ENCODE measurements at regions not wholly inside any gene's neighbourhood (a gene's known extent, or its start where the extent isn't known, plus 50 kb on each side); places are given as distances from the start of the nearest gene placed in this dataset.

GRCh38 chr11:70566768-70567530 is 168.6 kb downstream of the CTTN start:
- TF ChIP-seq CTCF (IDR thresholded peaks at IDR 0.05) = no peak

GRCh38 chr11:70567680-70568034 is 169.3 kb downstream of the CTTN start:
- no peak for TF ChIP-seq ZFX (IDR thresholded peaks at IDR 0.05; ENCODE audit: borderline replicate concordance)
- TF ChIP-seq CTCF (IDR thresholded peaks at IDR 0.05) = no peak
- peak overlapping the region; percentile 65 for H3K27ac ChIP-seq

More at GRCh38 chr11:70566768-70567530, 168.6 kb downstream of the CTTN start:
- H3K27ac ChIP-seq = no peak overlapping the region

GRCh38 chr11:70568035-70568813 is 169.9 kb downstream of the CTTN start:
- peak overlapping the region; percentile 65 for H3K27ac ChIP-seq
- no peak; the same call in none of the 2 replicates for TF ChIP-seq CTCF (IDR thresholded peaks at IDR 0.05)
- TF ChIP-seq ZFX (IDR thresholded peaks at IDR 0.05; ENCODE audit: borderline replicate concordance) = no peak

GRCh38 chr11:70568814-70569617 is 170.7 kb downstream of the CTTN start:
- peak overlapping the region; percentile 65; the same call in 1 of the 2 replicates for H3K27ac ChIP-seq
- TF ChIP-seq CTCF (IDR thresholded peaks at IDR 0.05) = no peak
- TF ChIP-seq ZFX (IDR thresholded peaks at IDR 0.05; ENCODE audit: borderline replicate concordance) = no peak

- TF ChIP-seq ZFX (IDR thresholded peaks at IDR 0.05; ENCODE audit: borderline replicate concordance) (no peak), CTCF (IDR thresholded peaks at IDR 0.05) (no peak)
- no peak overlapping the region for H3K27ac ChIP-seq
These were observed 171.2 kb downstream of the CTTN start for GRCh38 chr11:70569618-70569890.

GRCh38 chr11:70569996-70570692 is 171.8 kb downstream of the CTTN start:
- TF ChIP-seq CTCF (IDR thresholded peaks at IDR 0.05) (no peak), ZFX (IDR thresholded peaks at IDR 0.05; ENCODE audit: borderline replicate concordance) (no peak)
- H3K27ac ChIP-seq = no peak overlapping the region
